Hippocampal formation (tissue), 2 donors: ENCODE measurements at regions not wholly inside any gene's neighbourhood (a gene's known extent, or its start where the extent isn't known, plus 50 kb on each side); places are given as distances from the start of the nearest gene placed in this dataset.

ENCODE experiments used
- DNase-seq, 2 donors: peaks; one replicate each; lab custom pipeline; 2025; lab: John Stamatoyannopoulos, UW

GRCh38 chr3:187823746-187824145, 78.5 kb upstream of the BCL6 start:
- DNase-seq = no peak

GRCh38 chr3:187827723-187828122, 82.5 kb upstream of the BCL6 start:
- DNase-seq = no peak

GRCh38 chr3:187828579-187829452, 83.5 kb upstream of the BCL6 start:
- no peak for DNase-seq

GRCh38 chr3:187830181-187830580, 84.9 kb upstream of the BCL6 start:
- no peak for DNase-seq

GRCh38 chr3:187831125-187832051, 86.1 kb upstream of the BCL6 start:
- no peak for DNase-seq

GRCh38 chr3:187832202-187832601, 86.9 kb upstream of the BCL6 start:
- DNase-seq = no peak

GRCh38 chr3:187833375-187833774, 88.1 kb upstream of the BCL6 start:
- no peak for DNase-seq

GRCh38 chr3:187833799-187834578, 88.7 kb upstream of the BCL6 start:
- DNase-seq = no peak

- DNase-seq = no peak
These were observed 91.8 kb upstream of the BCL6 start for GRCh38 chr3:187836823-187837770.

GRCh38 chr3:187838016-187838540, 92.8 kb upstream of the BCL6 start:
- no peak for DNase-seq

GRCh38 chr3:187839422-187839821, 94.2 kb upstream of the BCL6 start:
- DNase-seq = no peak

- no peak for DNase-seq
These were observed 95.6 kb upstream of the BCL6 start for GRCh38 chr3:187840856-187841255.

GRCh38 chr3:187841560-187841959, 96.3 kb upstream of the BCL6 start:
- DNase-seq = no peak

GRCh38 chr3:187843654-187844053, 98.4 kb upstream of the BCL6 start:
- DNase-seq = no peak

GRCh38 chr3:187844708-187845107, 99.4 kb upstream of the BCL6 start:
- no peak for DNase-seq

GRCh38 chr3:187845826-187846225, 100.6 kb upstream of the BCL6 start:
- no peak for DNase-seq

- DNase-seq = no peak
These were observed 103.1 kb upstream of the BCL6 start for GRCh38 chr3:187848401-187848800.

GRCh38 chr3:187849016-187849654, 103.9 kb upstream of the BCL6 start:
- no peak for DNase-seq

- no peak for DNase-seq
These were observed 105.1 kb upstream of the BCL6 start for GRCh38 chr3:187850258-187850921.
